ENCODE measurements at regions not wholly inside any gene's neighbourhood (a gene's known extent, or its start where the extent isn't known, plus 50 kb on each side); places are given as distances from the start of the nearest gene placed in this dataset.

DNA sequence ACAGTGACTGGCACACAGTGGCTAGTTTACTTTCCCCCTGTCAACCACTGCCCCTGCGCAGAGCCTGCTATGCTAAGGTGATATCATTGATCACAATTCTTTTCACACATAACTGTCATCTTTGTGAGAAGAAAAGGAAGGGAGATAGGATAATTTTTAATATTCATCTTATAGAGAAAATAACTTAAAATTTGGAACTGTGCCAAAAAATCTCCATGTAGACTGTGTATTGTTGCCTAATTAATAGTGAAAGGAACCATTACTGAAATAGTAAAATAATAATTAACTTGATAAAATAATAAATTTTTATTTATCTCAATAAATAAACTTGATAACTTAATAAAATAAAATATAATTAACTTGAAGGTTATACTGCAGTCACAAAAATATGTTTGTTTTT, 1069.4 kb downstream of the C4orf33 start:
- H3K27me3 ChIP-seq (ENCODE audit: control insufficient read depth in 2 of 2, insufficient read depth in 2 of 2, low read length in 2 of 2) = no peaks in the 10 kb centered on the region
- H3K79me2 ChIP-seq (ENCODE audit: insufficient read depth, low read length) = no peaks in the 10 kb centered on the region
- H3K4me3 ChIP-seq (replicated peaks in 1 of 3; ENCODE audit: low read depth in 2 of 3, low read length in 3 of 3) = no peak overlapping the region
- H3K9ac ChIP-seq (ENCODE audit: insufficient read depth, low read length, poor library complexity, severe bottlenecking) = no peak overlapping the region
- Mint-ChIP-seq H3K36me3 (no peaks in the 10 kb centered on the region), H3K27ac (no peak overlapping the region), H3K4me3 (no peak overlapping the region), H3K27me3 (ENCODE audit: low read depth in 3 of 3) (no peaks in the 10 kb centered on the region), H3K4me1 (no peaks in the 10 kb centered on the region), H3K9me3 (peaks cover 0 to 4% (median 0%) of the 10 kb centered on the region in 7 donors)
- WGBS (ENCODE audit: insufficient coverage) = no CpG with 5 or more reads among the region's 1 CpG
- no peak overlapping the region for H2AFZ ChIP-seq (ENCODE audit: insufficient read depth, low read depth, low read length, poor library complexity, severe bottlenecking)
- no peaks in the 10 kb centered on the region for H4K20me1 ChIP-seq (ENCODE audit: insufficient read depth, low read length)
- H3K9me3 ChIP-seq (replicated peaks in 1 of 2; ENCODE audit: control insufficient read depth in 1 of 2, insufficient read depth in 1 of 2, low read length in 2 of 2) = no peaks in the 10 kb centered on the region
- DNase-seq = no peak
- no peak overlapping the region for H3K27ac ChIP-seq (ENCODE audit: low read depth in 1 of 2, low read length in 2 of 2)
- TF ChIP-seq, protein P1, sequence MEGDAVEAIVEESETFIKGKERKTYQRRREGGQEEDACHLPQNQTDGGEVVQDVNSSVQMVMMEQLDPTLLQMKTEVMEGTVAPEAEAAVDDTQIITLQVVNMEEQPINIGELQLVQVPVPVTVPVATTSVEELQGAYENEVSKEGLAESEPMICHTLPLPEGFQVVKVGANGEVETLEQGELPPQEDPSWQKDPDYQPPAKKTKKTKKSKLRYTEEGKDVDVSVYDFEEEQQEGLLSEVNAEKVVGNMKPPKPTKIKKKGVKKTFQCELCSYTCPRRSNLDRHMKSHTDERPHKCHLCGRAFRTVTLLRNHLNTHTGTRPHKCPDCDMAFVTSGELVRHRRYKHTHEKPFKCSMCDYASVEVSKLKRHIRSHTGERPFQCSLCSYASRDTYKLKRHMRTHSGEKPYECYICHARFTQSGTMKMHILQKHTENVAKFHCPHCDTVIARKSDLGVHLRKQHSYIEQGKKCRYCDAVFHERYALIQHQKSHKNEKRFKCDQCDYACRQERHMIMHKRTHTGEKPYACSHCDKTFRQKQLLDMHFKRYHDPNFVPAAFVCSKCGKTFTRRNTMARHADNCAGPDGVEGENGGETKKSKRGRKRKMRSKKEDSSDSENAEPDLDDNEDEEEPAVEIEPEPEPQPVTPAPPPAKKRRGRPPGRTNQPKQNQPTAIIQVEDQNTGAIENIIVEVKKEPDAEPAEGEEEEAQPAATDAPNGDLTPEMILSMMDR (IDR thresholded peaks at IDR 0.05) = no peak
- H3K4me2 ChIP-seq (replicated peaks; ENCODE audit: extremely low read depth, low read length, poor library complexity, severe bottlenecking) = no peak overlapping the region
- H3K36me3 ChIP-seq (replicated peaks in 1 of 2; ENCODE audit: control insufficient read depth in 1 of 2, insufficient read depth in 2 of 2, low read length in 2 of 2) = no peaks in the 10 kb centered on the region
- intact Hi-C loops (cut with micrococcal nuclease) = no loop called here
- no peaks in the 10 kb centered on the region for H3K4me1 ChIP-seq (ENCODE audit: control insufficient read depth in 1 of 2, insufficient read depth in 2 of 2, low read length in 2 of 2)

DNA sequence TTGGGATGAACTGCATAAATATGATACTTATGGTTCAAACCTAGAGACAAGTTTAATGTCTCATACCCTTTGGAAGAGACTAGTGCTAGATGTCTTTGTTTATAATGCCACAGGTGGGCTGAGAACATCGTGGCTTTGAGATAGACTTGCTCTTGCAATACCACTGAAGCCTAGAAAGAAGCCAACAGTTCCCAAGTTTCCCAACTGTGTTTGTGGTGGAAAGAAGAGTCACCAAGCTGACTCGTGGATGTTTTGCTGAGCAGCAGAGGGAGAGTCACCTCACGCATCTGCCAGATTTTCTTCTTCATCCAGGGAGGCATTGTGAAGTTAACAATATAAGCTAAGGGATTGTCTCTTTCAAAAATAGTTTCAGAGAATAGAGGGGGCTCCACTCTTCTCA, 1076.2 kb downstream of the C4orf33 start:
- Mint-ChIP-seq H3K27ac (no peak overlapping the region), H3K4me1 (no peaks in the 10 kb centered on the region), H3K36me3 (no peaks in the 10 kb centered on the region), H3K4me3 (no peak overlapping the region), H3K9me3 (peaks cover 0 to 2% (median 0%) of the 10 kb centered on the region in 7 donors), H3K27me3 (ENCODE audit: low read depth in 3 of 3) (no peaks in the 10 kb centered on the region)
- Histone ChIP-seq H3K79me2 (ENCODE audit: insufficient read depth, low read length) (no peaks in the 10 kb centered on the region), H3K4me3 (replicated peaks in 1 of 3; ENCODE audit: low read depth in 2 of 3, low read length in 3 of 3) (no peak overlapping the region), H2AFZ (ENCODE audit: insufficient read depth, low read depth, low read length, poor library complexity, severe bottlenecking) (no peak overlapping the region), H3K9ac (ENCODE audit: insufficient read depth, low read length, poor library complexity, severe bottlenecking) (no peak overlapping the region), H3K4me1 (ENCODE audit: control insufficient read depth in 1 of 2, insufficient read depth in 2 of 2, low read length in 2 of 2) (no peaks in the 10 kb centered on the region), H3K27ac (ENCODE audit: low read depth in 1 of 2, low read length in 2 of 2) (no peak overlapping the region), H3K4me2 (replicated peaks; ENCODE audit: extremely low read depth, low read length, poor library complexity, severe bottlenecking) (no peak overlapping the region), H3K27me3 (ENCODE audit: control insufficient read depth in 2 of 2, insufficient read depth in 2 of 2, low read length in 2 of 2) (no peaks in the 10 kb centered on the region), H3K36me3 (replicated peaks in 1 of 2; ENCODE audit: control insufficient read depth in 1 of 2, insufficient read depth in 2 of 2, low read length in 2 of 2) (no peaks in the 10 kb centered on the region), H4K20me1 (ENCODE audit: insufficient read depth, low read length) (no peaks in the 10 kb centered on the region), H3K9me3 (replicated peaks in 1 of 2; ENCODE audit: control insufficient read depth in 1 of 2, insufficient read depth in 1 of 2, low read length in 2 of 2) (no peaks in the 10 kb centered on the region)
- no peak for DNase-seq
- no CpG with 5 or more reads among the region's 3 CpGs for WGBS (ENCODE audit: insufficient coverage)
- intact Hi-C loops (cut with micrococcal nuclease) = no loop called here
- TF ChIP-seq, protein P1 (IDR thresholded peaks at IDR 0.05) = no peak
